ENCODE measurements at regions not wholly inside any gene's neighbourhood (a gene's known extent, or its start where the extent isn't known, plus 50 kb on each side); places are given as distances from the start of the nearest gene placed in this dataset.

GRCh38 chr2:128773641-128774319 is 455.1 kb upstream of the HS6ST1 start:
- DNase-seq = no peak

- DNase-seq = no peak
These were observed 455.9 kb upstream of the HS6ST1 start for GRCh38 chr2:128774320-128775216.

- no peak for DNase-seq
These were observed 456.7 kb upstream of the HS6ST1 start for GRCh38 chr2:128775217-128775913.

GRCh38 chr2:128775914-128776285 is 457.2 kb upstream of the HS6ST1 start:
- no peak for DNase-seq

GRCh38 chr2:128776461-128777195 is 458.0 kb upstream of the HS6ST1 start:
- DNase-seq = no peak

- no peak for DNase-seq
These were observed 458.7 kb upstream of the HS6ST1 start for GRCh38 chr2:128777196-128778035.

GRCh38 chr2:128778843-128779242 is 460.2 kb upstream of the HS6ST1 start:
- DNase-seq = no peak

GRCh38 chr2:128779301-128780095 is 460.8 kb upstream of the HS6ST1 start:
- DNase-seq = no peak

- no peak for DNase-seq
These were observed 461.9 kb upstream of the HS6ST1 start for GRCh38 chr2:128780434-128781080.

- DNase-seq = no peak
These were observed 462.5 kb upstream of the HS6ST1 start for GRCh38 chr2:128781166-128781565.

- DNase-seq = no peak
These were observed 463.1 kb upstream of the HS6ST1 start for GRCh38 chr2:128781585-128782385.

- DNase-seq = no peak
These were observed 463.9 kb upstream of the HS6ST1 start for GRCh38 chr2:128782411-128783192.

- no peak for DNase-seq
These were observed 464.6 kb upstream of the HS6ST1 start for GRCh38 chr2:128783193-128783671.

GRCh38 chr2:128783896-128784295 is 465.2 kb upstream of the HS6ST1 start:
- DNase-seq = no peak

GRCh38 chr2:128784626-128785306 is 466.1 kb upstream of the HS6ST1 start:
- DNase-seq = no peak

- no peak for DNase-seq
These were observed 467.6 kb upstream of the HS6ST1 start for GRCh38 chr2:128786316-128786715.

GRCh38 chr2:128786741-128787478 is 468.2 kb upstream of the HS6ST1 start:
- DNase-seq = no peak

All from SIG-M5 (cell line).